Loucy (cell line): ENCODE measurements at regions not wholly inside any gene's neighbourhood (a gene's known extent, or its start where the extent isn't known, plus 50 kb on each side); places are given as distances from the start of the nearest gene placed in this dataset.

Source experiments
- EZH2phosphoT487 ChIP-seq: fragments of 200-600 bp; IDR thresholded peaks from 2 replicates; pipeline ENCODE4 v1.6.1; 2018; ENCODE audit warnings: antibody characterized with exemption, mild to moderate bottlenecking, moderate library complexity, borderline replicate concordance
- TF ChIP-seq, protein P1 (sequence below): fragments of 200-600 bp; sonication (generic); conservative IDR thresholded peaks from 2 replicates; pipeline ENCODE4 v1.5.1; 2014; ENCODE audit warnings: mild to moderate bottlenecking, antibody characterized with exemption, low read length

- TF ChIP-seq, protein P1, sequence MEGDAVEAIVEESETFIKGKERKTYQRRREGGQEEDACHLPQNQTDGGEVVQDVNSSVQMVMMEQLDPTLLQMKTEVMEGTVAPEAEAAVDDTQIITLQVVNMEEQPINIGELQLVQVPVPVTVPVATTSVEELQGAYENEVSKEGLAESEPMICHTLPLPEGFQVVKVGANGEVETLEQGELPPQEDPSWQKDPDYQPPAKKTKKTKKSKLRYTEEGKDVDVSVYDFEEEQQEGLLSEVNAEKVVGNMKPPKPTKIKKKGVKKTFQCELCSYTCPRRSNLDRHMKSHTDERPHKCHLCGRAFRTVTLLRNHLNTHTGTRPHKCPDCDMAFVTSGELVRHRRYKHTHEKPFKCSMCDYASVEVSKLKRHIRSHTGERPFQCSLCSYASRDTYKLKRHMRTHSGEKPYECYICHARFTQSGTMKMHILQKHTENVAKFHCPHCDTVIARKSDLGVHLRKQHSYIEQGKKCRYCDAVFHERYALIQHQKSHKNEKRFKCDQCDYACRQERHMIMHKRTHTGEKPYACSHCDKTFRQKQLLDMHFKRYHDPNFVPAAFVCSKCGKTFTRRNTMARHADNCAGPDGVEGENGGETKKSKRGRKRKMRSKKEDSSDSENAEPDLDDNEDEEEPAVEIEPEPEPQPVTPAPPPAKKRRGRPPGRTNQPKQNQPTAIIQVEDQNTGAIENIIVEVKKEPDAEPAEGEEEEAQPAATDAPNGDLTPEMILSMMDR = no peak
- TF ChIP-seq EZH2phosphoT487 = no peak
Measured at GRCh38 chr3:168995129-168995528, 668.4 kb downstream of the MECOM start.
